HG03439 (cell line): ENCODE measurements at regions not wholly inside any gene's neighbourhood (a gene's known extent, or its start where the extent isn't known, plus 50 kb on each side); places are given as distances from the start of the nearest gene placed in this dataset.
"Not testable (repeated sequence)": the region's sequence is repeated elsewhere in the genome, so short reads cannot be mapped to it uniquely, and the experiment has no call there.

ENCODE experiments used
- ATAC-seq: cut with Tn5 transposase; IDR thresholded peaks from one replicate; pipeline ENCODE4 v1.9.1; 2021; ENCODE audit warnings: mild to moderate bottlenecking, moderate library complexity; ENCODE audit not compliant: unreplicated experiment

GRCh38 chr3:124132813-124133212, 140.9 kb upstream of the ROPN1 start:
- no peak for ATAC-seq

GRCh38 chr3:124133366-124133940, 141.5 kb upstream of the ROPN1 start:
- no peak for ATAC-seq

GRCh38 chr3:124137216-124137615, 145.3 kb upstream of the ROPN1 start:
- ATAC-seq = no peak

- ATAC-seq = no peak
Observed at GRCh38 chr3:124138148-124138547, 146.2 kb upstream of the ROPN1 start.

- ATAC-seq = no peak
Observed at GRCh38 chr3:124140746-124141145, 148.8 kb upstream of the ROPN1 start.

GRCh38 chr3:124142389-124142970, 150.6 kb upstream of the ROPN1 start:
- ATAC-seq = no peak

- ATAC-seq = no peak
Observed at GRCh38 chr3:124143047-124143446, 151.1 kb upstream of the ROPN1 start.

- ATAC-seq = no peak
Observed at GRCh38 chr3:124144035-124144814, 152.3 kb upstream of the ROPN1 start.

- no peak for ATAC-seq
Observed at GRCh38 chr3:124147429-124147828, 155.5 kb upstream of the ROPN1 start.

- ATAC-seq = no peak
Observed at GRCh38 chr3:124147946-124148345, 156.0 kb upstream of the ROPN1 start.

GRCh38 chr3:124149081-124149480, 157.2 kb upstream of the ROPN1 start:
- no peak for ATAC-seq

- ATAC-seq = no peak
Observed at GRCh38 chr3:124149771-124150170, 157.8 kb upstream of the ROPN1 start.

- ATAC-seq = not testable (repeated sequence)
Observed at GRCh38 chr3:124152891-124153290, 161.0 kb upstream of the ROPN1 start.

- ATAC-seq = no peak
Observed at GRCh38 chr3:124156866-124157712, 165.2 kb upstream of the ROPN1 start.

- no peak for ATAC-seq
Observed at GRCh38 chr3:124157748-124158147, 165.8 kb upstream of the ROPN1 start.

- ATAC-seq = no peak
Observed at GRCh38 chr3:124158168-124158881, 166.4 kb upstream of the ROPN1 start.

- no peak for ATAC-seq
Observed at GRCh38 chr3:124161448-124161847, 169.5 kb upstream of the ROPN1 start.

- no peak for ATAC-seq
Observed at GRCh38 chr3:124163689-124164088, 171.8 kb upstream of the ROPN1 start.

- no peak for ATAC-seq
Observed at GRCh38 chr3:124168271-124168670, 176.3 kb upstream of the ROPN1 start.

GRCh38 chr3:124172283-124172682, 180.4 kb upstream of the ROPN1 start:
- no peak for ATAC-seq

- ATAC-seq = no peak
Observed at GRCh38 chr3:124172816-124173215, 180.9 kb upstream of the ROPN1 start.
